Hepatocyte (in vitro differentiated cells): ENCODE measurements at regions not wholly inside any gene's neighbourhood (a gene's known extent, or its start where the extent isn't known, plus 50 kb on each side); places are given as distances from the start of the nearest gene placed in this dataset.

Experiments used
- DNase-seq: peaks from one replicate; pipeline ENCODE4 v3.0.0-alpha.2; 2016; ENCODE audit warnings: low spot score
- H2AFZ ChIP-seq: fragments of 200-600 bp; sonication (generic); 2 replicates; pipeline ENCODE4 v1.6.0; 2016; ENCODE audit warnings: antibody characterized with exemption, mild to moderate bottlenecking
- H3K27ac ChIP-seq: fragments of 200-600 bp; sonication (generic); 2 replicates; pipeline ENCODE4 v1.5.1; 2016; ENCODE audit warnings: mild to moderate bottlenecking
- H3K27me3 ChIP-seq: fragments of 200-600 bp; sonication (generic); 2 replicates; pipeline ENCODE4 v1.6.1; 2016
- H3K36me3 ChIP-seq: fragments of 200-600 bp; sonication (generic); replicated peaks from 2 replicates; pipeline ENCODE4 v1.5.1; 2016; ENCODE audit warnings: low read depth; ENCODE audit not compliant: insufficient read depth
- H3K4me1 ChIP-seq: fragments of 200-600 bp; sonication (generic); 2 replicates; pipeline ENCODE4 v1.5.1; 2016; ENCODE audit warnings: mild to moderate bottlenecking, moderate library complexity; ENCODE audit not compliant: insufficient read depth
- H3K4me2 ChIP-seq: fragments of 200-600 bp; sonication (generic); 2 replicates; pipeline ENCODE4 v1.6.0; 2016
- H3K4me3 ChIP-seq: fragments of 200-600 bp; sonication (generic); 2 replicates; pipeline ENCODE4 v1.5.1; 2016; ENCODE audit warnings: mild to moderate bottlenecking
- H3K79me2 ChIP-seq: fragments of 200-600 bp; sonication (generic); 2 replicates; pipeline ENCODE4 v1.6.0; 2017; ENCODE audit warnings: mild to moderate bottlenecking
- H3K9me2 ChIP-seq: fragments of 200-600 bp; sonication (generic); replicated peaks from 2 replicates; pipeline ENCODE4 v1.6.0; 2017; ENCODE audit warnings: mild to moderate bottlenecking; ENCODE audit not compliant: insufficient read depth
- H3K9me3 ChIP-seq: fragments of 200-600 bp; sonication (generic); 2 replicates; pipeline ENCODE4 v1.5.1; 2016; ENCODE audit warnings: low read depth, mild to moderate bottlenecking
- H4K20me1 ChIP-seq: fragments of 200-600 bp; sonication (generic); 2 replicates; pipeline ENCODE4 v1.6.0; 2016; ENCODE audit warnings: mild to moderate bottlenecking; ENCODE audit not compliant: insufficient read depth, poor library complexity, severe bottlenecking
- CTCF ChIP-seq: fragments of 200-600 bp; sonication (generic); IDR thresholded peaks from 2 replicates; pipeline ENCODE4 v1.5.1; 2016; ENCODE audit warnings: antibody characterized with exemption, mild to moderate bottlenecking; ENCODE audit not compliant: poor library complexity
- EZH2 ChIP-seq: fragments of 200-600 bp; sonication (generic); IDR thresholded peaks from 2 replicates; pipeline ENCODE4 v1.6.1; 2016; ENCODE audit warnings: antibody characterized with exemption, mild to moderate bottlenecking, borderline replicate concordance
- EZH2phosphoT487 ChIP-seq: fragments of 200-600 bp; sonication (generic); IDR thresholded peaks from one replicate; pipeline ENCODE4 v1.6.1; 2018; ENCODE audit warnings: antibody characterized with exemption, mild to moderate bottlenecking, low read depth, moderate library complexity; ENCODE audit not compliant: unreplicated experiment, severe bottlenecking
- WGBS: methylation state at CpG from one replicate; pipeline ENCODE4 v1.1.6; 2016; ENCODE audit warnings: low lambda C conversion rate; ENCODE audit errors: missing lambda C conversion rate; 5-methylcytosine and 5-hydroxymethylcytosine counted together

- no peak for DNase-seq
- no peak for TF ChIP-seq CTCF
- no peak for TF ChIP-seq EZH2
- TF ChIP-seq EZH2phosphoT487: no peak
- H3K4me1 ChIP-seq: no peaks in the 10 kb centered on the region
- no peaks in the 10 kb centered on the region for H4K20me1 ChIP-seq
- H3K9me3 ChIP-seq: no peaks in the 10 kb centered on the region
- no peaks in the 10 kb centered on the region for H3K36me3 ChIP-seq
- no peak overlapping the region for H2AFZ ChIP-seq
- 83% methylated on average over 7 of the region's 7 CpGs for WGBS
- H3K4me2 ChIP-seq: no peak overlapping the region
- H3K27me3 ChIP-seq: no peaks in the 10 kb centered on the region
- no peaks in the 10 kb centered on the region for H3K9me2 ChIP-seq
- H3K27ac ChIP-seq: no peak overlapping the region
- H3K4me3 ChIP-seq: no peak overlapping the region
- no peaks in the 10 kb centered on the region for H3K79me2 ChIP-seq
These were observed 278.0 kb downstream of the METTL4 start for GRCh38 chr18:2293109-2293839.

- no peaks in the 10 kb centered on the region for H3K27me3 ChIP-seq
- TF ChIP-seq EZH2phosphoT487: no peak
- TF ChIP-seq CTCF: no peak
- no peak for TF ChIP-seq EZH2
- no peak for DNase-seq
- no peaks in the 10 kb centered on the region for H3K9me3 ChIP-seq
- H3K79me2 ChIP-seq: no peaks in the 10 kb centered on the region
- no peaks in the 10 kb centered on the region for H3K9me2 ChIP-seq
- no peaks in the 10 kb centered on the region for H3K4me1 ChIP-seq
- no peak overlapping the region for H3K4me3 ChIP-seq
- no peak overlapping the region for H3K27ac ChIP-seq
- no peak overlapping the region for H3K4me2 ChIP-seq
- WGBS: 85% methylated on average over 2 of the region's 2 CpGs
- no peaks in the 10 kb centered on the region for H4K20me1 ChIP-seq
- no peak overlapping the region for H2AFZ ChIP-seq
- H3K36me3 ChIP-seq: no peaks in the 10 kb centered on the region
These were observed 270.0 kb downstream of the METTL4 start for GRCh38 chr18:2301316-2301715.

- Histone ChIP-seq H3K9me2 (no peaks in the 10 kb centered on the region), H3K36me3 (no peaks in the 10 kb centered on the region), H2AFZ (no peak overlapping the region), H3K79me2 (no peaks in the 10 kb centered on the region), H3K4me1 (no peaks in the 10 kb centered on the region), H3K4me3 (no peak overlapping the region), H3K4me2 (no peak overlapping the region), H3K9me3 (no peaks in the 10 kb centered on the region), H4K20me1 (no peaks in the 10 kb centered on the region), H3K27me3 (no peaks in the 10 kb centered on the region), H3K27ac (no peak overlapping the region)
- TF ChIP-seq CTCF (no peak), EZH2phosphoT487 (no peak), EZH2 (no peak)
- no peak for DNase-seq
- WGBS: 86% methylated on average over 1 of the region's 1 CpG
These were observed 269.3 kb downstream of the METTL4 start for GRCh38 chr18:2302012-2302411.
